ENCODE measurements at regions not wholly inside any gene's neighbourhood (a gene's known extent, or its start where the extent isn't known, plus 50 kb on each side); places are given as distances from the start of the nearest gene placed in this dataset.

DNA sequence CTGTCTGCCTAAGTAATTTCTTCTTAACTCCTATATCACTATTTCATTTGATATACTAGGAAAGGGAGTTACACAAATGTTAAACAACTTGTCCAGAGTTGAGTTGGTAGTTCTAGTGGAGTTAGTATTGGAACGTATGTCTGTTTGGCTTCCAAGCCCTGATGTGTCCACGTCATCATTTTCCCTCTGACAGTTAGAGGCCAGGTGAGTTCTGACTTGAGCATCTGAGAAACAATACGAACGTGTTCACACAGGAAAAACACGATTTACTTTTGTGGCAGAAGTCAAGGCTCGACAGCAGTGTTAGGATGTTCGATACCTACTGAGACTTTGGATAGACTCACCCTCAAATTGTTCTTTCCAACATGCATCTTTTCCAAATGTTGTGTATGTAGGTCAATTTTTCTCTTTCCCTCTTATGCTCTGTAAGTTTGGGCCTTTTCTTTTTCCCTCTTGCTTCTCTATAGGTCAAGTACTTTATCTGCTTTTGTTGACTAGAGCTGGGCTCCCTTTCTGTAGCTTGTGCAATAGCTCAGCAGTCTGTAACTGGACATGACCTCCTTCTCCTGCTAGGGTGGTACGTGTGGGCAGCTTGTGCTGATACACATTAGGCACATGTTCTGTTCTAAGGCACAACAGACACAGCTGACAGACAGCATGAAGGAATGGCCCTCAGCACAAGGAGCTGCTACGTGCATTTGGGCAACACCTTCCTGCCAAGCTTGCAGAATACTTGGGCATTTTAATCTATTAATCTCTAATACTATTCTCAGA is 222.9 kb downstream of the PTEN start:
- no peak overlapping the region for H2AFZ ChIP-seq (ENCODE audit: low read depth, low read length)
- H3K9me3 ChIP-seq (ENCODE audit: insufficient read depth, low read length), result no peaks in the 10 kb centered on the region
- no peak overlapping the region for H3K27ac ChIP-seq (ENCODE audit: low read length)
- TF ChIP-seq, protein P1, sequence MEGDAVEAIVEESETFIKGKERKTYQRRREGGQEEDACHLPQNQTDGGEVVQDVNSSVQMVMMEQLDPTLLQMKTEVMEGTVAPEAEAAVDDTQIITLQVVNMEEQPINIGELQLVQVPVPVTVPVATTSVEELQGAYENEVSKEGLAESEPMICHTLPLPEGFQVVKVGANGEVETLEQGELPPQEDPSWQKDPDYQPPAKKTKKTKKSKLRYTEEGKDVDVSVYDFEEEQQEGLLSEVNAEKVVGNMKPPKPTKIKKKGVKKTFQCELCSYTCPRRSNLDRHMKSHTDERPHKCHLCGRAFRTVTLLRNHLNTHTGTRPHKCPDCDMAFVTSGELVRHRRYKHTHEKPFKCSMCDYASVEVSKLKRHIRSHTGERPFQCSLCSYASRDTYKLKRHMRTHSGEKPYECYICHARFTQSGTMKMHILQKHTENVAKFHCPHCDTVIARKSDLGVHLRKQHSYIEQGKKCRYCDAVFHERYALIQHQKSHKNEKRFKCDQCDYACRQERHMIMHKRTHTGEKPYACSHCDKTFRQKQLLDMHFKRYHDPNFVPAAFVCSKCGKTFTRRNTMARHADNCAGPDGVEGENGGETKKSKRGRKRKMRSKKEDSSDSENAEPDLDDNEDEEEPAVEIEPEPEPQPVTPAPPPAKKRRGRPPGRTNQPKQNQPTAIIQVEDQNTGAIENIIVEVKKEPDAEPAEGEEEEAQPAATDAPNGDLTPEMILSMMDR (IDR thresholded peaks at IDR 0.05; ENCODE audit: low read depth, low read length), result no peak
- no peak for TF ChIP-seq EZH2phosphoT487 (IDR thresholded peaks at IDR 0.05; ENCODE audit: low read depth)
- H3K36me3 ChIP-seq (replicated peaks; ENCODE audit: low read depth, low read length), result no peaks in the 10 kb centered on the region
- no peak overlapping the region for H3K4me3 ChIP-seq (ENCODE audit: low read length)
- no peaks in the 10 kb centered on the region for H3K79me2 ChIP-seq (ENCODE audit: low read length)
- no peak overlapping the region for H3K4me2 ChIP-seq (ENCODE audit: low read length)
- H4K20me1 ChIP-seq (ENCODE audit: insufficient read depth, low read length), result no peaks in the 10 kb centered on the region
- H3K4me1 ChIP-seq (ENCODE audit: low read length), result peaks cover 51% of the 10 kb centered on the region
- no peak overlapping the region for H3K9ac ChIP-seq (ENCODE audit: low read length)
- H3K27me3 ChIP-seq (ENCODE audit: low read depth, low read length), result peaks cover 12% of the 10 kb centered on the region; the same call in 1 of the 2 replicates

DNA sequence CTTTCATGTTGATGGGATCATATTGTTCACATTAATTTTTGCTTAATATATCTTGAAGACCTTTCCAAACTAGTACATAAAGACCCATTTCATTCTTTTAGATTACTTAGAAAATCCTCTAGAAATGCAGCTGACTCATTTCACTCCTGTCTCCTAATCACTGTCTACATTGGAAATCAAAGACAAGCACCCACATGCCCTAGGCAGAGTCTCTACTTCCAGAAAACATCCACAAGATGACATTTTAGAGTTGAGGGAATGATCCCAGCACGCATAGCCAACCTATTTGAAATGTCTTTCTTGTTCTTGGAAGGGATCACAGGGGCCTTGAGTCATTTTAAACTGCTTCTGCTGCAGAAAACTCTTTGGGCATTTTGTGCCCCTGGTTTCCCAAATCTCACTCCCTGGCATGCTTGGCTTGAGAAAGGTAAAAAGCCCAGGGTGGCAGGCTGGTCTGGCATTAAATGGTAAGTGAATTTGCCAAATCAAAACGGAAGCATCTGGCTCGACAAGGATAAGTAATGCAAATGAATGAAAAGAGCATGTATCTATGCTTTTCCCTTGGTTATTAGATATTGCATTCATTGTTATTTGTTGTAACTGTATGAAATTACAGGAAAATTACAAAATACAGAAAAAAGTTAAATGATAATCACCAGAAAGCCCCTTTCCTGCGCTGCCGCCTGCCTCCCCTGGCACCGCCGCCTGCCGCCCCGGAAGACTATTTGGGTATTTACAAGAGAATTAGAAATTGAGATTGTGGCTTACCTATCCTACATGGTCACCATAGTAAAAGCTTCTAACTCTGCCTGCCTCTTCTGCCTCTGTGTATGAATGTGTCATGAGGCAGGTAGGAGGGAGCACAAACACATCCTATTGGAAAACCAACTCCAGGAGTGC is 225.3 kb downstream of the PTEN start:
- no peak overlapping the region for H3K27ac ChIP-seq (ENCODE audit: low read length)
- no peaks in the 10 kb centered on the region for H4K20me1 ChIP-seq (ENCODE audit: insufficient read depth, low read length)
- H3K4me1 ChIP-seq (ENCODE audit: low read length), result peaks cover 48% of the 10 kb centered on the region
- H3K27me3 ChIP-seq (ENCODE audit: low read depth, low read length), result peaks cover 12% of the 10 kb centered on the region; the same call in 1 of the 2 replicates
- H3K9ac ChIP-seq (ENCODE audit: low read length), result no peak overlapping the region
- H3K36me3 ChIP-seq (replicated peaks; ENCODE audit: low read depth, low read length), result no peaks in the 10 kb centered on the region
- no peaks in the 10 kb centered on the region for H3K9me3 ChIP-seq (ENCODE audit: insufficient read depth, low read length)
- no peaks in the 10 kb centered on the region for H3K79me2 ChIP-seq (ENCODE audit: low read length)
- no peak for TF ChIP-seq EZH2phosphoT487 (IDR thresholded peaks at IDR 0.05; ENCODE audit: low read depth)
- TF ChIP-seq, protein P1 (IDR thresholded peaks at IDR 0.05; ENCODE audit: low read depth, low read length), result no peak
- H3K4me2 ChIP-seq (ENCODE audit: low read length), result no peak overlapping the region
- H3K4me3 ChIP-seq (ENCODE audit: low read length), result no peak overlapping the region
- no peak overlapping the region for H2AFZ ChIP-seq (ENCODE audit: low read depth, low read length)

DNA sequence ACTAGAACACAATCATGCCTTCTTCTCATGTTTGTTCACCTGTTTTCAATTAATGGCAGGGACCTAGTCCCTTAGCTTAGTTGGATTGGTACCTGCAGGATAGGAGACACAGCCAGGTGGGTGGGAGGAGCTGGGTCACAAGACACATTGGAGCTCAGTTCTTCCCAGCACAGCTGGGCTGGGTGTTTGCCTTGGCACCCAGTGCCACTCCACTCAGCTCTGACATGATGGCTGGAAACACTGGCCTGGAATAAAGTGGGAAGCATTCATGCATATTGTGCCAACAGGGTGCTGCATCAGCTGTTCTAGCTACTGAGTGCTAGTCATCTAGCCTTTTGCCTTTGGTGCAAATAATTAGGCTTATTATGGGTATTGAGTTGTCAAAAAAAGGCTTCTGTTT is 226.1 kb downstream of the PTEN start:
- no peak overlapping the region for H3K4me2 ChIP-seq (ENCODE audit: low read length)
- H3K9me3 ChIP-seq (ENCODE audit: insufficient read depth, low read length), result no peaks in the 10 kb centered on the region
- H3K27ac ChIP-seq (ENCODE audit: low read length), result no peak overlapping the region
- TF ChIP-seq EZH2phosphoT487 (IDR thresholded peaks at IDR 0.05; ENCODE audit: low read depth), result no peak
- TF ChIP-seq, protein P1 (IDR thresholded peaks at IDR 0.05; ENCODE audit: low read depth, low read length), result no peak
- H3K27me3 ChIP-seq (ENCODE audit: low read depth, low read length), result peaks cover 12% of the 10 kb centered on the region; the same call in 1 of the 2 replicates
- H3K36me3 ChIP-seq (replicated peaks; ENCODE audit: low read depth, low read length), result no peaks in the 10 kb centered on the region
- no peak overlapping the region for H3K4me3 ChIP-seq (ENCODE audit: low read length)
- H4K20me1 ChIP-seq (ENCODE audit: insufficient read depth, low read length), result no peaks in the 10 kb centered on the region
- H3K9ac ChIP-seq (ENCODE audit: low read length), result no peak overlapping the region
- no peak overlapping the region for H2AFZ ChIP-seq (ENCODE audit: low read depth, low read length)
- H3K79me2 ChIP-seq (ENCODE audit: low read length), result no peaks in the 10 kb centered on the region
- H3K4me1 ChIP-seq (ENCODE audit: low read length), result peaks cover 47% of the 10 kb centered on the region
